GM21737 (cell line): ENCODE measurements at regions not wholly inside any gene's neighbourhood (a gene's known extent, or its start where the extent isn't known, plus 50 kb on each side); places are given as distances from the start of the nearest gene placed in this dataset.

ENCODE experiments used
- ATAC-seq: cut with Tn5 transposase; IDR thresholded peaks from one replicate; pipeline ENCODE4 v1.9.1; 2021; ENCODE audit warnings: mild to moderate bottlenecking, moderate library complexity; ENCODE audit not compliant: unreplicated experiment

GRCh38 chr6:14031516-14031915 lies 86.1 kb upstream of the CD83 start:
- ATAC-seq, result no peak

- ATAC-seq, result no peak
Measured at GRCh38 chr6:14035071-14035847, 82.3 kb upstream of the CD83 start.

- ATAC-seq, result no peak
Measured at GRCh38 chr6:14035874-14036273, 81.7 kb upstream of the CD83 start.

- no peak for ATAC-seq
Measured at GRCh38 chr6:14036911-14037310, 80.7 kb upstream of the CD83 start.

GRCh38 chr6:14037402-14038277 lies 79.9 kb upstream of the CD83 start:
- ATAC-seq, result no peak

- no peak for ATAC-seq
Measured at GRCh38 chr6:14038467-14039437, 78.8 kb upstream of the CD83 start.

- no peak for ATAC-seq
Measured at GRCh38 chr6:14040042-14040441, 77.5 kb upstream of the CD83 start.

- ATAC-seq, result no peak
Measured at GRCh38 chr6:14046476-14047068, 71.0 kb upstream of the CD83 start.

- ATAC-seq, result no peak
Measured at GRCh38 chr6:14047151-14047740, 70.3 kb upstream of the CD83 start.

- ATAC-seq, result no peak
Measured at GRCh38 chr6:14048837-14049236, 68.7 kb upstream of the CD83 start.

GRCh38 chr6:14051355-14051754 lies 66.2 kb upstream of the CD83 start:
- no peak for ATAC-seq

- no peak for ATAC-seq
Measured at GRCh38 chr6:14053811-14054210, 63.8 kb upstream of the CD83 start.

GRCh38 chr6:14055541-14055940 lies 62.0 kb upstream of the CD83 start:
- no peak for ATAC-seq

- ATAC-seq, result no peak
Measured at GRCh38 chr6:14058029-14058695, 59.4 kb upstream of the CD83 start.

GRCh38 chr6:14058735-14059134 lies 58.8 kb upstream of the CD83 start:
- no peak for ATAC-seq

- ATAC-seq, result no peak
Measured at GRCh38 chr6:14059791-14060436, 57.7 kb upstream of the CD83 start.

- no peak for ATAC-seq
Measured at GRCh38 chr6:14060971-14061370, 56.6 kb upstream of the CD83 start.

GRCh38 chr6:14061643-14062042 lies 55.9 kb upstream of the CD83 start:
- no peak for ATAC-seq

- no peak for ATAC-seq
Measured at GRCh38 chr6:14062345-14063029, 55.1 kb upstream of the CD83 start.
